ENCODE measurements at regions not wholly inside any gene's neighbourhood (a gene's known extent, or its start where the extent isn't known, plus 50 kb on each side); places are given as distances from the start of the nearest gene placed in this dataset.

- no peak overlapping the region for H3K4me3 ChIP-seq
- peak; percentile 45 for DNase-seq (ENCODE audit: extremely low spot score)
- H3K9me3 ChIP-seq = peaks cover 0 to 13% (median 10%) of the 10 kb centered on the region in 4 donors
- TF ChIP-seq EP300 (IDR thresholded peaks at IDR 0.05) = no peak
- no peak for TF ChIP-seq POLR2AphosphoS5 (IDR thresholded peaks at IDR 0.05)
- no peak for TF ChIP-seq POLR2A (IDR thresholded peaks at IDR 0.05; ENCODE audit: low read depth)
- TF ChIP-seq, protein P1, sequence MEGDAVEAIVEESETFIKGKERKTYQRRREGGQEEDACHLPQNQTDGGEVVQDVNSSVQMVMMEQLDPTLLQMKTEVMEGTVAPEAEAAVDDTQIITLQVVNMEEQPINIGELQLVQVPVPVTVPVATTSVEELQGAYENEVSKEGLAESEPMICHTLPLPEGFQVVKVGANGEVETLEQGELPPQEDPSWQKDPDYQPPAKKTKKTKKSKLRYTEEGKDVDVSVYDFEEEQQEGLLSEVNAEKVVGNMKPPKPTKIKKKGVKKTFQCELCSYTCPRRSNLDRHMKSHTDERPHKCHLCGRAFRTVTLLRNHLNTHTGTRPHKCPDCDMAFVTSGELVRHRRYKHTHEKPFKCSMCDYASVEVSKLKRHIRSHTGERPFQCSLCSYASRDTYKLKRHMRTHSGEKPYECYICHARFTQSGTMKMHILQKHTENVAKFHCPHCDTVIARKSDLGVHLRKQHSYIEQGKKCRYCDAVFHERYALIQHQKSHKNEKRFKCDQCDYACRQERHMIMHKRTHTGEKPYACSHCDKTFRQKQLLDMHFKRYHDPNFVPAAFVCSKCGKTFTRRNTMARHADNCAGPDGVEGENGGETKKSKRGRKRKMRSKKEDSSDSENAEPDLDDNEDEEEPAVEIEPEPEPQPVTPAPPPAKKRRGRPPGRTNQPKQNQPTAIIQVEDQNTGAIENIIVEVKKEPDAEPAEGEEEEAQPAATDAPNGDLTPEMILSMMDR (IDR thresholded peaks at IDR 0.05) = no peak
- H3K27ac ChIP-seq (replicated peaks in 1 of 4) = no peak overlapping the region
- H3K36me3 ChIP-seq = no peaks in the 10 kb centered on the region
- 91% methylated on average over 4 of the region's 4 CpGs for WGBS
- no peaks in the 10 kb centered on the region for H3K4me1 ChIP-seq
- intact Hi-C loops (cut with DNase I) = no loop called here
- H3K27me3 ChIP-seq = peaks cover 0 to 9% (median 0%) of the 10 kb centered on the region in 4 donors
Observed at GRCh38 chr19:31436121-31436776, 87.0 kb upstream of the TSHZ3 start.

DNA sequence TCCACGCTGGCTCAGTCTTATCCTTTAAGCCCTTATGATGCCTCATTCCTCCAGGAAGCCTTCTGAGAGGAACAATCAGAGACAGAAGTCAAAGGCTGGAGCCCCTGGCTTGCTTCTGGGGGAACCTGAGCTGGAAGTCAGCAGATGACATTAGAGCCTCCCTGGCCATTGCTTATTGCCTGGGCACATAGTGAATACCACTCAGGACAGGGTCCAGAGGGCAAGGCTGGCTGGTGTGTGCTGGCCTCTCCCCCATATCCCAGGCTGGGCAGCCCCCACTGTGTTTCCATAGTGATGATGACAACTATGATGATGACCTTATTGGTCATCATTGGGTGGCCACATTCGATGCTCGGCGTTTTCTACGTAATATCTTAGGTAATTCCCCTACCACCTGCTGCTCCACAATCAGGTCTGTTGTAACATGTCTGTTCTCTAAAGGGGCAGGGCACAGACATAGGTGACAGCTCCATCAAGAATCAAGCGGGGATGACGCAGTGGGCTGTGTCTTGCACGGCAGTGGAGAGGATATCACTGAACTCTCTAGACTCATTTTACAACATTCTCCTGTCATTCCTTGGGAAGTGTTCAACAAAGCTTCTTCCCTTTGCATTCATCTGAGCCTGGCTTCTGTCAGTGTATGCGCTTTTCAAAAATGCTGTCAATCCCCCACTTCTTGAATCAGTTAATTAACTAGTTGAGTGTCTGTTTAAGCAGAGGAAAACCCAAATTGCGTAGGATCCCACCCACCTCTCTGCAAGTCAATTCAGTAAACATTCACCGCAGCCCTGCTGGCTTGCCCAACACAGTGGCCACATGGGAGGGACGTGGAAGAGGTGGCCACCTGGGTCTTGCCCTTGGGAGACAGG lies 89.4 kb upstream of the TSHZ3 start:
- Histone ChIP-seq H3K27me3 (peaks cover 0 to 5% (median 0%) of the 10 kb centered on the region in 4 donors), H3K4me3 (no peak overlapping the region), H3K4me1 (no peaks in the 10 kb centered on the region), H3K27ac (replicated peaks in 1 of 4) (no peak overlapping the region), H3K9me3 (peaks cover 0 to 13% (median 10%) of the 10 kb centered on the region in 4 donors), H3K36me3 (no peaks in the 10 kb centered on the region)
- 89% methylated on average over 12 of the region's 12 CpGs for WGBS
- DNase-seq (ENCODE audit: extremely low spot score) = peak; percentile 72
- TF ChIP-seq, protein P1 (IDR thresholded peaks at IDR 0.05) = no peak
- TF ChIP-seq POLR2AphosphoS5 (IDR thresholded peaks at IDR 0.05) = no peak
- TF ChIP-seq POLR2A (IDR thresholded peaks at IDR 0.05; ENCODE audit: low read depth) = no peak
- TF ChIP-seq EP300 (IDR thresholded peaks at IDR 0.05) = no peak
- intact Hi-C loops (cut with DNase I) = no loop called here

DNA sequence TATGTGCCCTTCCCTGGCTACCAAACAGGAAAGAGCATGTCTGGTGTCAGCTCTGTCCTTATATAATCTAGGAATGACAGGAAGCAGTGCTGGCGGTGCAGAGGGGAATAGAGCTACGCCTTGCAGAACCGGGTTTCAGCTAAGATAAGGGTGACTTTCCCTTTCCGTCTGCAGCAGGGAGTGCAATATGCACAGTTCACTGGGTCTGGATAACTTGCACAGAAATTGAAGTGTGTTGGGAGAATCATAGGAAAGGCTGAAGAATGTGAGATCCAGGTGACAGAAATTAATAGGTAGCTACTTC lies 90.0 kb upstream of the TSHZ3 start:
- 87% methylated on average over 4 of the region's 4 CpGs for WGBS
- intact Hi-C loops (cut with DNase I) = no loop called here
- H3K27me3 ChIP-seq = peaks cover 0 to 5% (median 0%) of the 10 kb centered on the region in 4 donors
- no peaks in the 10 kb centered on the region for H3K36me3 ChIP-seq
- no peaks in the 10 kb centered on the region for H3K4me1 ChIP-seq
- H3K27ac ChIP-seq (replicated peaks in 1 of 4) = no peak overlapping the region
- no peak overlapping the region for H3K4me3 ChIP-seq
- DNase-seq (ENCODE audit: extremely low spot score) = no peak
- peaks cover 0 to 12% (median 10%) of the 10 kb centered on the region in 4 donors for H3K9me3 ChIP-seq
- TF ChIP-seq POLR2A (IDR thresholded peaks at IDR 0.05; ENCODE audit: low read depth) = no peak
- TF ChIP-seq EP300 (IDR thresholded peaks at IDR 0.05) = no peak
- TF ChIP-seq, protein P1 (IDR thresholded peaks at IDR 0.05) = no peak
- no peak for TF ChIP-seq POLR2AphosphoS5 (IDR thresholded peaks at IDR 0.05)

GRCh38 chr19:31444931-31445330 lies 95.7 kb upstream of the TSHZ3 start:
- WGBS = 64% methylated on average over 4 of the region's 4 CpGs
- no peak overlapping the region for H3K27ac ChIP-seq (replicated peaks in 1 of 4)
- TF ChIP-seq EP300 (IDR thresholded peaks at IDR 0.05) = no peak
- TF ChIP-seq POLR2A (IDR thresholded peaks at IDR 0.05; ENCODE audit: low read depth) = no peak
- no peak for TF ChIP-seq POLR2AphosphoS5 (IDR thresholded peaks at IDR 0.05)
- TF ChIP-seq, protein P1 (IDR thresholded peaks at IDR 0.05) = no peak
- peaks cover 0 to 4% (median 0%) of the 10 kb centered on the region in 4 donors for H3K27me3 ChIP-seq
- intact Hi-C loops (cut with DNase I) = no loop called here
- peaks cover 0 to 8% (median 6%) of the 10 kb centered on the region in 4 donors for H3K4me1 ChIP-seq
- H3K9me3 ChIP-seq = peaks cover 0 to 8% (median 2%) of the 10 kb centered on the region in 4 donors
- peak; percentile 77 for DNase-seq (ENCODE audit: extremely low spot score)
- H3K36me3 ChIP-seq = no peaks in the 10 kb centered on the region
- no peak overlapping the region for H3K4me3 ChIP-seq

Data from esophagus muscularis mucosa (tissue), 4 donors.